Activated CD8-positive, alpha-beta memory T cell treated with anti-CD3 and anti-CD28 coated beads, Interleukin-2, amount 50 U/mL, for 24 hours (primary cell): ENCODE measurements at regions not wholly inside any gene's neighbourhood (a gene's known extent, or its start where the extent isn't known, plus 50 kb on each side); places are given as distances from the start of the nearest gene placed in this dataset.

Source experiments
- DNase-seq: peaks from one replicate; pipeline ENCODE4 v3.0.0-alpha.2; 2020; ENCODE audit errors: extremely low read depth

- no peak for DNase-seq
These were observed 69.0 kb upstream of the IL6 start for GRCh38 chr7:22658031-22658430.

GRCh38 chr7:22657479-22657878 lies 69.5 kb upstream of the IL6 start:
- no peak for DNase-seq

DNA sequence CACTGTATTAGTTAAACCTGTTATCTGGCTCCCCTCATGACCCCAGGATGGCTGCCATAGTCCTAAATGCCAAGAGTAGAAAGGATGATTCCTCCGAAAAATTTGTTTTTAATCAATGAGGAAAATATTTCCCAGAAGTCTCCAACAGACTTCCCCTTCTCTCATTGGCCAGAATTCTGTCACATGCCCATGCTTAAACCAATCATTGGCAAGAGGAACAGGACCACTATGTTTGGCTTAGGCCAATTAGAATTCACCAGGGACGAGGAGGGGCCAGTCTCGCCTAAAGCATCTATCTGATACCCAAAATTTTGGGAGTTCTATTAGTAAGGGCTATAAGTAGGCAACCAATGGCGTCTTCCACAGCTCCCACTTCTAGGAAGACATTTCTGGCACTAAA lies 71.2 kb upstream of the IL6 start:
- no peak for DNase-seq

DNA sequence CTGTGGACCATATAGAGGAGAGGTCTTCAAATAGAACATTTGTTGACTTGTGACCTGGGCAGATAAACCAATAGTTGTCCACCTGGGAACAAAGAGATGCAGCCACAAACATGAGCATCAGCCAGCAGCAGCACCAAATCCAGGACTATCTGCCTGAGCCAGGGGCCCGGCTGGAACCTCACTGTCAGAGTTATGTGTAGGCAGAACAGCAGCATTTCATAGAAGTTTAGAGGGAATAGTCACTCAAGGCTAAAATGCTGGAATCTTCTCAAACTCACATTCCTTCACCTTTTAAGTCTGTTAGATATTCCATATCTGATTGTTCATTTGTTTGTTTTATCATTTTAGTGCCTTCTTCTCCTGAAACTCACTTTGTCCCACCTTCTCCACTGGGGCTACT lies 72.2 kb upstream of the IL6 start:
- no peak for DNase-seq

DNA sequence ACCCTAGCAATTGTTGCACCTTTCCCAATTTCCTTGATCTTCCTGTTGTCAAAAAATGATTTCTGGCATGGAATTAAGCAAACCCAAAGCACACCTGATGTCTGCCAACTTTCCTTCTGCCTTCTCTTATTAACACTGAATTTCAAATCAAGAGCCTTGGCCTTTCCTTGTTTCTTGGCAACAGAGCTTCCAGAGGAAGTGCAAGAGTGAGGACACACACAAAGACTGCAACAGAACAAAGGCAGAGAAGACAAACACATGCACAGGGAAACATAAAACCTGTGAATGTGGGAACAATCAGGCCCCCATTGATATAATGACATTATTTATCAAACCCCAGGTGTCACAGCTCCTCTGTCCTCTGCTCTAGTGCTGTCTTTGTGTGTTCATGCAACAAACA lies 73.0 kb upstream of the IL6 start:
- DNase-seq, result no peak

GRCh38 chr7:22651534-22652243 lies 75.3 kb upstream of the IL6 start:
- no peak for DNase-seq

DNA sequence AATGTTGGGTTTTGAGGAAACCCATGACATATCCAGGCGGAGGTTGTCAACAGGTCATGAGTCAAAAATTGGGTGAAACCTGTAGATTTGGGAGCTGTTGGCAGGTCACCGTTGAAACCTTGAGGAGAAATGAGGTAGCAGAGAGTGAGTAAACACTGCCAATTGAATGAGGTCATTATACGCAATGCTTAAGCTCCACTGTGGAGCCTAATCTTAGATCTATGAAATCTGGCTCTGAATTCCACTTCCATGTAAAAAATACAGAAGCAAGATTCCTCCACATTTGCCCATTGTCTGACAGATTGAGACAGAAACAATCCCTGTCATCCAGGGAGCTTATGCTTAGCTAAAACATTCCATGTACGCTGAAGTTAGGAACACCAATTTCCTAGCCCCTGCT lies 76.0 kb upstream of the IL6 start:
- no peak for DNase-seq

DNA sequence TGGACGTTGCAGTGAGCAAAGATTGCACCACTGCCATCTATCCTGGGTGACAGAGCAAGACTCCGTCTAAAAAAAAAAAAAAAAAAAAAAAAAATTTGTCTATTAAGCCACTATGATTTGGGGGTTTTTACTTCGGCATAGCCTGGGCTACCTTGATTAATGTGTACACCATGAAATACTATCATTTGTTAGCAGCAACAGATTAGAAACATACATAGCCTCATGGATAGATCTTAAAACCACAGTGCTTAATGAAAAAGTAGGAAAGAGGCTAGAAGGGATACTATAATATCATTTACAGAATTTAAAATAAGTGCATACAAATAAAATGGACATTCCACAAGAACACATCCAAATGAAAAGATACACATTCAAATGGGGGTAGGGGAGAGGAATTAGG lies 77.3 kb upstream of the IL6 start:
- DNase-seq, result no peak

- DNase-seq, result no peak
These were observed 79.3 kb upstream of the IL6 start for GRCh38 chr7:22647451-22648257.

GRCh38 chr7:22645418-22646181 lies 81.4 kb upstream of the IL6 start:
- DNase-seq, result no peak

GRCh38 chr7:22642454-22642853 lies 84.5 kb upstream of the IL6 start:
- no peak for DNase-seq

GRCh38 chr7:22640269-22640668 lies 86.7 kb upstream of the IL6 start:
- no peak for DNase-seq

DNA sequence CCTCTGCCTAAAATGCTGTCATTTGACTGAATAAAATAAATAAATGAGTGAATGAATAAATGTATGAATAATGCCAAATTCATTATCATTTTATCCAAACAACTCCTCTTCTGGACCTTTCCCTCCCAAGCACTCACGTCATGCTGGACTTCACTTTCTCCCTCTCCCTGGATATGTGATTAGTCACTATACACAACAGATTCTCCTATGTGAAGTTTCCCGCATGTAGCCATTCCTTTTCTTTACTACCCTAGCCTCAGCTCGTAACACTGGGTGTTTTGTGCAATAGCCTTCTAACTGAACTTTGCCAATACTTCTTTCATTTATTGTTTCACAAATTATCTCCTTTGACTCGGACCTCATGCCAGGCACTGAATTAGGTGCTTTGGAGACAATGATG lies 87.6 kb upstream of the IL6 start:
- no peak for DNase-seq

DNA sequence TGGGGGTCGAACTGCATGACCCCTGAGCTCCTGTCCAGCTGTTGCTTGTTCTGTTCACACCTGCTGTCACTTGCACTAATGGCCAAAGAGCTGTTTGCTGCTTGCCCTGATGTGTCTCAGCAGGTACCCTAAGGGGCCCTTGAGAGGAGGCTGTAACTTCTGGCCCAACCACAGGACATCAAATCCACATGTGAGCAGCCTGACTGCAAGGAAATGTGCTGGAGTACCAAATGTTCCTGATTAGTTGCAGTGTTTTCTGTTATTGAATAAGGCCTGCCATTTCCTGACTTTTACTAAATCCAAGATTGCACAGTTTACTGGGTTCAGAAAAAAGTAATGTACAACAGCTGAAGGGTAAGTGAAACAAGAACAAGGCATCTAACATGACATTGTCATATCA lies 91.7 kb upstream of the IL6 start:
- no peak for DNase-seq

DNA sequence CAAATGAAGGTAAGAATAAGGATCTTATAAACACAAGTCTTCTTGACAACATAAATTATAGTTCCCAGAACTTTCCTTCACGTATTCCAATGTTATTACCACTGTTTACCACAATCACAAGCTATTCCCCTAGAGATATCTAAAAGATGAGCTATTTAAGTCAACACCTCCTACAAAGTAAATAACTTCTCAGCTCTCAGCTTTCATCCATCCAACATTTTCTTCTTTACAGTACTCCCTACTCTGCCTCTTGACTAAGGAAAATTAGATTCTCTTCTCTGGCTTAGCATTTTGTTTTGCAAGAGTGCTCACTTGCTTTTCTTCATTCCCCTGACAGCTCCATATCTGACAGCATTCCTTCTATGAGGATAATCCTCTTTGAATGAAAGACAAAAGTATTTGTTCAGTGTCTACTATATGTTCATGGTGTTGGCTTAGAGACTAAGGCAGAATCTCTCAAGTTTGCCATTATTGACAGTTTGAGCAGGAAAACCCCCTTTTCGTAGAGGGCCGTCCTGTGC lies 93.0 kb upstream of the IL6 start:
- DNase-seq, result no peak

DNA sequence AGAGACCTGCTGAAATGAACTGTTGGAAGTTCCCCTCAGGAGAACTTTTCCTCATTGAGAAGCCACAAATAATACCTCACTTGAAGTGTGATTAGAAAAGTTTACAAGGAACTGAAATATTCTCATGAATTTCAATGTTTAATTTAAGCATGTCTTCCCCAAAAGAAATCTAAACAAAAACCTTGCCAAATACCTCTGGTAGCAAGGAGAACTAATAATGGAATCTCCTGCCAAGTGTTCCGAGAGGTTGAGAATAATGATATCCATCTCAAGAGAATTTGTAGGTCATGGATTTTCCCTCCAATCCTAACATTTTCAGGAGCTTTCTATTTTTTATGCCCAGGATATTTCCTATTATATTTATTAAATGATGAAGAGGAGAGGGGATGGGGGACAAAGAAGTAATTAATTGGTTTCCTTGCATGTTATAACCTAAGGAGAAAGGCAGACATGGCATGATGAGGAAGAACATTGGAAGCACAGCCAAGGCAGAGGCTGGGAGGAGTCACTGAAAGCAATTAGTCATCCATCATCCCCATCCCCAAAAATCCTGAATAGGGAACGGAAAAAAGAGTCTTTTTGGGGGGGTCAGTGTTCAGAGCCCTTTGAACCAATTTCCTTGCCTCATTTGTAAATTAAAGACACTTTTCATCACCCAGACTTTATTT lies 93.6 kb upstream of the IL6 start:
- DNase-seq, result no peak

DNA sequence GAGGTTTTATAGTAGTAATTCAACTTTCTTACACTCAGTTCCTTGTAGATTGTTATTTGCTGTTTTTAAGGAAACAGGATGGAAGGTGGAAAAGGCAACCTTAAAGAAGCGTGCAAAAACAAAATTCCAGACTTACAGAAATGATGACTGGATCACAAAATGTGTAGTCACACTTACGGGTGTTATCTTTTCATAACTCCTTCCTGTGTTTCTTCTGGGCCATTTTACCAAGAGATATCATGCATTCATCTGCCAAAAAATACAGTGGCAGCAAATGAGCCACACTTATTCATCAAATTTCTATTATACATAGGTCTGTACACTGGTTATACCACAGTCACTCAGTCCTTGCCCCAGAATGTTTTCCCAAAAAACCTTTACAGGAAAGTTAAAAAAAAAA lies 94.3 kb upstream of the IL6 start:
- no peak for DNase-seq

DNA sequence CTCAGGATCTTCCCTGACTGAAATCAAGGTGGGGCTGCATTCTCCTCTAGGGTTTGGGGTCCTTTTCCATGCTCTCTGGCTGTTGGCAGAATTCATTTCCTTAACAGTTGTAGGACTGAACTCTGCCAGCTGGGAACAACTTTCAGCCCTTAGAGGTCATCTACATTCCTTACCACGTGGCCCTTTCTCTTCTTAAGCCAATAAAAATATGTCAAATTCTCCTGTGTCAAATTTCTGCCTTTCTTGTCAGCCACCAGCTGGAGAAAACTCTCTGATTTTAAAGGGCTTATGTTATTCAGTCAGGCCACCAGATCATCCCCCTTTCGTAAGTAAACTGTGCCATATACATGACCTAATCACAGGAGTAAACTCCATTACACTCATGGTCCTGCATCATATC lies 95.3 kb upstream of the IL6 start:
- DNase-seq, result no peak

DNA sequence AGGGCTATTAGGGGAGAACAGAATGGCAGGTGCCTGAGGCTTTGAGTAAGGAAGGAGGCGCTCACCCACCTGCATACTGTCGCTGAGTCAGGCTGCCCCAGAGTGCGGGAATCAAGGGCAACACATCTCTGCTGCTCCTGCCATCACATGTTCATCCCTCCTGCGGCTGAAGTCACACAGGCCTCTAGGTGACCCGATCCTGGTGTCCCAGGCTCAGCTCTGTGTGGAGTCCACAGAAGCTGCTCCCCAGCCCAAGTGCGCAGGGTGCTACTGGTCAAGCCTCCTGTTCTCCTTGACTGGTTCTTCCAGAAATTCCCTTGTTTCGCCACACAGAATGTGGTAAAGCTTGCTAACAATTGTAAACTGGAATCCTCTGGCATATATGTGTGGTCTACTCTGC lies 96.9 kb upstream of the IL6 start:
- no peak for DNase-seq

GRCh38 chr7:22629056-22629455 lies 97.9 kb upstream of the IL6 start:
- no peak for DNase-seq

GRCh38 chr7:22628112-22628511 lies 98.9 kb upstream of the IL6 start:
- no peak for DNase-seq

DNA sequence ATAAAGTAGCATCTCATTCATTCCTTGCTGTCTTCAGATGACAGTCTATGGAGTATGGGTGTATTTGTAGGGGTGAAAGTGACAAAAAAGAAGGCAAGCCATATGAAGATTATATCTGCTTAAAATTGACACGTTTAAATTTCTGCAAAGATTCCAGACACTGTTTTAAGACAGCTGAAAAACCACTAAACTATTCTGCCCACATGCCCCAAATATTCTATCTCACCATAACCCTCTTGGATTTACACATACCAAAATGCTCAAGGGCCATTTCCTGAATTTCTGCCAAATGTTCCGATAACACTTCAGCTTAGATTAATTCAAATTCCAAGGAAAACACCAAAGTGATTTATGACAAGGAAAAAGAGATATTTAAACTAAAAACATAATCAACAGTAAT lies 99.9 kb upstream of the IL6 start:
- no peak for DNase-seq
